ENCODE measurements at regions not wholly inside any gene's neighbourhood (a gene's known extent, or its start where the extent isn't known, plus 50 kb on each side); places are given as distances from the start of the nearest gene placed in this dataset.
"Not testable (repeated sequence)": the region's sequence is repeated elsewhere in the genome, so short reads cannot be mapped to it uniquely, and the experiment has no call there.

- no peak for DNase-seq (ENCODE audit: low spot score)
Measured at GRCh38 chr7:9505516-9505915, 1072.1 kb downstream of the NXPH1 start.

GRCh38 chr7:9507290-9507689 is 1073.9 kb downstream of the NXPH1 start:
- no peak for DNase-seq (ENCODE audit: low spot score)

- no peak for DNase-seq (ENCODE audit: low spot score)
Measured at GRCh38 chr7:9516662-9517061, 1083.3 kb downstream of the NXPH1 start.

GRCh38 chr7:9523579-9523978 is 1090.2 kb downstream of the NXPH1 start:
- DNase-seq (ENCODE audit: low spot score) = no peak

- DNase-seq (ENCODE audit: low spot score) = not testable (repeated sequence)
Measured at GRCh38 chr7:9552431-9552830, 1119.0 kb downstream of the NXPH1 start.

GRCh38 chr7:9557853-9558252 is 1124.4 kb downstream of the NXPH1 start:
- no peak for DNase-seq (ENCODE audit: low spot score)

GRCh38 chr7:9575716-9576115 is 1142.3 kb downstream of the NXPH1 start:
- DNase-seq (ENCODE audit: low spot score) = no peak

- DNase-seq (ENCODE audit: low spot score) = no peak
Measured at GRCh38 chr7:9582824-9583223, 1149.4 kb downstream of the NXPH1 start.

GRCh38 chr7:9598411-9598810 is 1165.0 kb downstream of the NXPH1 start:
- DNase-seq (ENCODE audit: low spot score) = no peak

- DNase-seq (ENCODE audit: low spot score) = no peak
Measured at GRCh38 chr7:9600974-9601373, 1167.6 kb downstream of the NXPH1 start.

GRCh38 chr7:9603291-9603690 is 1169.9 kb downstream of the NXPH1 start:
- DNase-seq (ENCODE audit: low spot score) = no peak

- DNase-seq (ENCODE audit: low spot score) = no peak
Measured at GRCh38 chr7:9608560-9608959, 1175.2 kb downstream of the NXPH1 start.

- DNase-seq (ENCODE audit: low spot score) = not testable (repeated sequence)
Measured at GRCh38 chr7:9620899-9621298, 1187.5 kb downstream of the NXPH1 start.

- DNase-seq (ENCODE audit: low spot score) = not testable (repeated sequence)
Measured at GRCh38 chr7:9621306-9621902, 1188.0 kb downstream of the NXPH1 start.

GRCh38 chr7:9621927-9622326 is 1188.5 kb downstream of the NXPH1 start:
- no peak for DNase-seq (ENCODE audit: low spot score)

- DNase-seq (ENCODE audit: low spot score) = no peak
Measured at GRCh38 chr7:9625953-9626352, 1192.5 kb downstream of the NXPH1 start.

- DNase-seq (ENCODE audit: low spot score) = peak; percentile 3
Measured at GRCh38 chr7:9645756-9646155, 1212.3 kb downstream of the NXPH1 start.

GRCh38 chr7:9657257-9657656 is 1223.8 kb downstream of the NXPH1 start:
- no peak for DNase-seq (ENCODE audit: low spot score)

- DNase-seq (ENCODE audit: low spot score) = no peak
Measured at GRCh38 chr7:9671979-9672917, 1238.8 kb downstream of the NXPH1 start.

GRCh38 chr7:9680713-9681112 is 1247.3 kb downstream of the NXPH1 start:
- DNase-seq (ENCODE audit: low spot score) = no peak

GRCh38 chr7:9681284-9681683 is 1247.9 kb downstream of the NXPH1 start:
- no peak for DNase-seq (ENCODE audit: low spot score)

GRCh38 chr7:9691286-9691685 is 1257.9 kb downstream of the NXPH1 start:
- no peak for DNase-seq (ENCODE audit: low spot score)

- DNase-seq (ENCODE audit: low spot score) = no peak
Measured at GRCh38 chr7:9698375-9698774, 1265.0 kb downstream of the NXPH1 start.
